Gastroesophageal sphincter (tissue), 4 donors: ENCODE measurements at regions not wholly inside any gene's neighbourhood (a gene's known extent, or its start where the extent isn't known, plus 50 kb on each side); places are given as distances from the start of the nearest gene placed in this dataset.

Source experiments
- ATAC-seq: fragments of 150-250 bp; one replicate; pipeline ENCODE4 v1.9.1; 2016; ENCODE audit warnings: mild to moderate bottlenecking, moderate library complexity
- H3K27ac ChIP-seq, 4 donors: fragments of 200-600 bp; sonication (generic) in 3 of 4; 1 replicate in 3 of 4; 2 replicates in 1 of 4; pipeline ENCODE4 v1.5.1; 2016 to 2019
- H3K27me3 ChIP-seq: fragments of 200-600 bp; sonication (generic); one replicate; pipeline ENCODE4 v1.5.1; 2019
- H3K36me3 ChIP-seq, 2 donors: fragments of 200-600 bp; sonication (generic); one replicate each; pipeline ENCODE4 v1.5.1; 2019; ENCODE audit warnings: control low read depth in 1 of 2
- H3K4me1 ChIP-seq, 3 donors: fragments of 200-600 bp; sonication (generic); 1 replicate in 2 of 3; 2 replicates in 1 of 3; pipeline ENCODE4 v1.5.1; 2016 to 2019; ENCODE audit warnings: control low read depth in 2 of 3
- H3K4me3 ChIP-seq, 2 donors: fragments of 200-600 bp; sonication (generic); one replicate each; pipeline ENCODE4 v1.5.1; 2019; ENCODE audit warnings: mild to moderate bottlenecking in 1 of 2, moderate library complexity in 1 of 2
- H3K9me3 ChIP-seq, 3 donors: fragments of 200-600 bp; sonication (generic); one replicate each; pipeline ENCODE4 v1.5.1; 2017 to 2019; ENCODE audit warnings: control low read depth in 2 of 3
- EP300 ChIP-seq: sonication (generic); formaldehyde crosslinking; IDR thresholded peaks from one replicate; pipeline ENCODE4 v1.6.1; 2017; ENCODE audit warnings: antibody characterized with exemption, mild to moderate bottlenecking
- POLR2A ChIP-seq, 2 donors: fragments of 450-650 bp; IDR thresholded peaks; one replicate each; pipeline ENCODE4 v1.6.1; 2017; ENCODE audit warnings: antibody characterized with exemption in 2 of 2, mild to moderate bottlenecking in 2 of 2, moderate library complexity in 1 of 2
- POLR2AphosphoS5 ChIP-seq: sonication (generic); formaldehyde crosslinking; IDR thresholded peaks from one replicate; pipeline ENCODE4 v1.6.1; 2017; ENCODE audit warnings: antibody characterized with exemption
- WGBS, 2 donors: methylation state at CpG; one replicate each; pipeline ENCODE4 v1.1.5; 2018; ENCODE audit warnings: low coverage in 1 of 2; 5-methylcytosine and 5-hydroxymethylcytosine counted together
- TF ChIP-seq, protein P1 (sequence below), 4 experiments: fragments of 200-600 bp in 2 of 4; fragments of 450-650 bp in 2 of 4; sonication (generic) in 1 of 4; IDR thresholded peaks; one replicate each; pipeline ENCODE4 v1.5.1; 2017 to 2019; ENCODE audit warnings: antibody characterized with exemption in 4 of 4, mild to moderate bottlenecking in 2 of 4, moderate library complexity in 2 of 4

DNA sequence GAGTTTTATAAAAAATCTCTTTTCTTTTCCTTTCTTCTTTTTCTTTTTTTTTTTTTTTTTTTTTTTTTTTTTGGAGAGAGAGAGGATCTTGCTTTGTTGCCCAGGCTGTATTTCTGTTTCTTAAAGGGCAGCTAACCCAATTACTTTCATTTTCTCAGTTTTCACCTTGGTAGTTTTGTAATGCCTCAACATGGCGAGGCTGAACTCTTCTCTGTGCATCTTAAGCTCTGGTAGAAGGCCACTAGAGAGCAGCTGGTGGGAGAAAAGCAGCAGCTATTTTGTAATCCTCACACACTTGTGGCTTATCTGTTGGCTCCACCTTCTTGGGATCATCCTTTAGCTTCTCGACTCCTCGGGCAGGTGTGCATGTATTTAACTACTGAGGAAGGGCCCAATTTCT is 152.2 kb upstream of the MEIS2 start:
- H3K36me3 ChIP-seq, result no peaks in the 10 kb centered on the region
- no peak overlapping the region for H3K27ac ChIP-seq
- H3K9me3 ChIP-seq, result no peaks in the 10 kb centered on the region
- WGBS, 2 donors, result 63% methylated on average over 3 of the region's 3 CpGs; no CpG with 5 or more reads in 1 of the 2 donors
- H3K4me3 ChIP-seq, result no peak overlapping the region
- no peak for ATAC-seq
- H3K4me1 ChIP-seq, result no peaks in the 10 kb centered on the region
- TF ChIP-seq POLR2A (IDR thresholded peaks at IDR 0.05) (no peak), POLR2AphosphoS5 (no peak), EP300 (no peak)
- TF ChIP-seq, protein P1, sequence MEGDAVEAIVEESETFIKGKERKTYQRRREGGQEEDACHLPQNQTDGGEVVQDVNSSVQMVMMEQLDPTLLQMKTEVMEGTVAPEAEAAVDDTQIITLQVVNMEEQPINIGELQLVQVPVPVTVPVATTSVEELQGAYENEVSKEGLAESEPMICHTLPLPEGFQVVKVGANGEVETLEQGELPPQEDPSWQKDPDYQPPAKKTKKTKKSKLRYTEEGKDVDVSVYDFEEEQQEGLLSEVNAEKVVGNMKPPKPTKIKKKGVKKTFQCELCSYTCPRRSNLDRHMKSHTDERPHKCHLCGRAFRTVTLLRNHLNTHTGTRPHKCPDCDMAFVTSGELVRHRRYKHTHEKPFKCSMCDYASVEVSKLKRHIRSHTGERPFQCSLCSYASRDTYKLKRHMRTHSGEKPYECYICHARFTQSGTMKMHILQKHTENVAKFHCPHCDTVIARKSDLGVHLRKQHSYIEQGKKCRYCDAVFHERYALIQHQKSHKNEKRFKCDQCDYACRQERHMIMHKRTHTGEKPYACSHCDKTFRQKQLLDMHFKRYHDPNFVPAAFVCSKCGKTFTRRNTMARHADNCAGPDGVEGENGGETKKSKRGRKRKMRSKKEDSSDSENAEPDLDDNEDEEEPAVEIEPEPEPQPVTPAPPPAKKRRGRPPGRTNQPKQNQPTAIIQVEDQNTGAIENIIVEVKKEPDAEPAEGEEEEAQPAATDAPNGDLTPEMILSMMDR (IDR thresholded peaks at IDR 0.05), result no peak
- H3K27me3 ChIP-seq, result no peaks in the 10 kb centered on the region

DNA sequence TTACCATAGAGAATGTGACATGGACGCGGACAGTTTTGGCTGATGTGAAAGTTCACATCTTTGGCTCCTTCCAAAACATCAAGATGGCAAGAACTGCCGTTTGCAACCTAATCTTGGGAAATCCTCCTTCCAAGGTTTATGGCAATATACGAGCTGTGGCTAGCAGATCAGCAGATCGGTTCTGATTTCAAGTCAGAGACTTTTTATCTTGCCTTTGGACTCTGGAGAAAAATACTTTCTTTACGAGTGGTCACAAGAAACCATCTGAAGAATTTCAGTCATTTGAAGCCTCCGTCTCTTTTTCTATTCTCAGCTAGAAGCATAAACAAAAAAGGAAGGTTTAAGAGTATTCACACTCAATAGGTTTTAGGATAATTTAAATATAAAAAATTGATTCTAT is 153.5 kb upstream of the MEIS2 start:
- Histone ChIP-seq H3K36me3 (no peaks in the 10 kb centered on the region), H3K27ac (no peak overlapping the region), H3K9me3 (no peaks in the 10 kb centered on the region), H3K27me3 (no peaks in the 10 kb centered on the region), H3K4me3 (no peak overlapping the region), H3K4me1 (no peaks in the 10 kb centered on the region)
- ATAC-seq, result no peak
- WGBS, 2 donors, result 54 to 59% methylated on average over 7 of the region's 7 CpGs
- TF ChIP-seq POLR2AphosphoS5 (no peak), EP300 (no peak), POLR2A (IDR thresholded peaks at IDR 0.05) (no peak)
- TF ChIP-seq, protein P1 (IDR thresholded peaks at IDR 0.05), result no peak

DNA sequence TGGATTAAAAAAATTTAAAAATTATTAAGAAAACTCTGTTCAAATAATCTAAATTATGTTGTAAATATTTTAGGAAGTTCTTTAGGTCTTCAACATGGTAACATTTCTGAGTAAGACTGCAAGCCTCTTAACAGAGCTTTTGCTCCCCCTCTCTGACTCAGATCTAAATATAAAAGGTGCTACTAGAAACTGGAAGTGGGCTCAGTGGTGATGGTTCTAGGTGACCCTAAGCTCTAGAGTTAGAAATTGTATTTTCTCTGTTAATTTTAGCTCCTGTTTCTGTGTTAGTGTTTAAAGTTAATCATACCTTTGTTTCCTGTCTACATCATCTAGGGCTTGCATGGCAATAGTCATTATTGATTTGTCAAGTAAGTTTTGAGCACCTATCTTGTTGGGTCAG is 159.9 kb upstream of the MEIS2 start:
- no peak for ATAC-seq
- TF ChIP-seq EP300 (no peak), POLR2AphosphoS5 (no peak), POLR2A (IDR thresholded peaks at IDR 0.05) (no peak)
- TF ChIP-seq, protein P1 (IDR thresholded peaks at IDR 0.05), result no peak
- H3K36me3 ChIP-seq, result no peaks in the 10 kb centered on the region
- H3K4me1 ChIP-seq, result no peaks in the 10 kb centered on the region
- H3K27ac ChIP-seq, result no peak overlapping the region
- no peaks in the 10 kb centered on the region for H3K27me3 ChIP-seq
- H3K4me3 ChIP-seq, result no peak overlapping the region
- H3K9me3 ChIP-seq, result no peaks in the 10 kb centered on the region

DNA sequence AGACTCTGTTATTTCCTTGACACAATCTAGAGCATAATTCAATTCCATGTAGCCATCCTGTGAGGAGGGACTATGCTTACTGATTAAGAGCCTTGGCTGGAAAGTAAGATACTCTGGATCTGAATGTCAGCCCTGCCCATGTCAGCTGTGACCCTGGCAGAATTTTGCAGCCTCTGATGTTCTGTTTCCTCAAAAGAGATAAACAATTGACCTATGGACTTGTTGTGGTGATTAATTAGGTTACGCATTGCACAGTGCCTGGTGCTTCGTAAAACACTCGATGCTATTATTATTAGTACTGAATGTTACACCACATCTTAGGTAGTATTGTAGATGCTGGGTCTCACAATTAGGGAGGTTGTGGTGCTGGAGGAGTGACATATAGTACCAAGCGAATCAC is 161.3 kb upstream of the MEIS2 start:
- Histone ChIP-seq H3K9me3 (no peaks in the 10 kb centered on the region), H3K36me3 (no peaks in the 10 kb centered on the region), H3K4me1 (no peaks in the 10 kb centered on the region), H3K27ac (no peak overlapping the region), H3K4me3 (no peak overlapping the region), H3K27me3 (no peaks in the 10 kb centered on the region)
- ATAC-seq, result no peak
- TF ChIP-seq, protein P1 (IDR thresholded peaks at IDR 0.05), result no peak
- no peak for TF ChIP-seq POLR2AphosphoS5
- no peak for TF ChIP-seq EP300
- WGBS, 2 donors, result 77 to 85% methylated on average over 4 of the region's 4 CpGs

DNA sequence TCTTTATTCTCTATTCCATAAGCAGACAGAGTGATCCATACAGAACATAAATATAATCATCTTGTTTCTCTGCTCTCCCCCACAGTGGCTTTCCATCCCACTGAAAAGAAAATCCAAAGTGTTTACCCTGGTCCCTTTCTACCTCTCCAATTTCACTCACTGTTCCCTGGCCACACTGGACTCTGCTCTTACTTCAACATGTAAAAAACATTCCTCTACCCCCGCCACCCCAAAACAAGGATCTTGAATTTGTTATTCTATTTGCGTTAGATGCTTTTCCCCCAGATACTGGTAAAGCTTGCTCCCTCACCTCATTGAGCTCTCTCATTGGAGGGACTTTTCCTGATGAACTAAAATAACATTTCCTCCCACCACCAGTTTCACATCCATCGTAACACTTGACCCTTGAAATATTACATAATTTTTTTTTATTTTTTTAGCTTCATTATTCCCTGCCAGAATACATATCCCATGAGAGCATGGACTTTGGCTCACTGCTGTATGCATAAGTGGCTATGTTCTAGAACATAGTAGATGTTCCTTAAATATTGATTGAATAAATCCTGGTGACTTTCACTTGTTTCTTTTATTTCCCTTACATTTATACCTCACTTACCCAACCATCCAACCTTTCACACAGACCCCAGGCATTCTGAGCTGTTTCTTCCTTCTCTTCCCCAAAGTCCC is 162.7 kb upstream of the MEIS2 start:
- Histone ChIP-seq H3K36me3 (no peaks in the 10 kb centered on the region), H3K27ac (no peak overlapping the region), H3K27me3 (no peaks in the 10 kb centered on the region), H3K4me1 (no peaks in the 10 kb centered on the region), H3K4me3 (no peak overlapping the region), H3K9me3 (no peaks in the 10 kb centered on the region)
- 44 to 76% methylated on average over 3 of the region's 3 CpGs for WGBS, 2 donors
- ATAC-seq, result no peak
- no peak for TF ChIP-seq POLR2AphosphoS5
